CD4-positive, alpha-beta T cell treated with Interleukin-12 subunit alpha and Interleukin-12 subunit beta, for 1 hour (primary cell): ENCODE measurements at regions not wholly inside any gene's neighbourhood (a gene's known extent, or its start where the extent isn't known, plus 50 kb on each side); places are given as distances from the start of the nearest gene placed in this dataset.

Experiments used
- DNase-seq: peaks from one replicate; pipeline ENCODE4 v3.0.0-alpha.2; 2020

DNA sequence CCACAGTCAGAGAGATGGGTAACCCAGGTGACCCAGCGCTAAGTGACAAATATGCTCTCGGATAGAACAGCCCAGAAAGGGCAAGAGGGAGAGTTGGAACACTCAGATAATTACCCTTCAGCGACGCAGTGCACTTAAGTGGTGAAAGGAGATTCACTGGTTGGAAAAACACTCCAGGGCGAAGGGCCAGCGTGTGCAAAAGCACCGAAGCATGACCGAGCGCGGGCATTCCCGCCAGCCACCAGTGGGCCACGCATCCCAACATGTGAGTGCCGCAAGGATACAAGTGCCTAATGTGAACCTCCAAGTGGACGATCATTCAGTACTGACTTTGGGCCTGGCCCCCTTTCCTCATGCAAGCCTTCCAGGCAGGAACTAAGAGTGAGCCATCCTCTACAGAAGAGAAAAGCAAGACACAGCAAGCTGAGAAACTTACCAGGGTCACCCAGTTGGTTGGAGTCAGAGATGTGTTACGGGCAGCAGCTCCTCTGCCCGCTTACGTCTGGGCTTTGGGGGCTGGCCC, 258.4 kb downstream of the C16orf95 start:
- DNase-seq: no peak

DNA sequence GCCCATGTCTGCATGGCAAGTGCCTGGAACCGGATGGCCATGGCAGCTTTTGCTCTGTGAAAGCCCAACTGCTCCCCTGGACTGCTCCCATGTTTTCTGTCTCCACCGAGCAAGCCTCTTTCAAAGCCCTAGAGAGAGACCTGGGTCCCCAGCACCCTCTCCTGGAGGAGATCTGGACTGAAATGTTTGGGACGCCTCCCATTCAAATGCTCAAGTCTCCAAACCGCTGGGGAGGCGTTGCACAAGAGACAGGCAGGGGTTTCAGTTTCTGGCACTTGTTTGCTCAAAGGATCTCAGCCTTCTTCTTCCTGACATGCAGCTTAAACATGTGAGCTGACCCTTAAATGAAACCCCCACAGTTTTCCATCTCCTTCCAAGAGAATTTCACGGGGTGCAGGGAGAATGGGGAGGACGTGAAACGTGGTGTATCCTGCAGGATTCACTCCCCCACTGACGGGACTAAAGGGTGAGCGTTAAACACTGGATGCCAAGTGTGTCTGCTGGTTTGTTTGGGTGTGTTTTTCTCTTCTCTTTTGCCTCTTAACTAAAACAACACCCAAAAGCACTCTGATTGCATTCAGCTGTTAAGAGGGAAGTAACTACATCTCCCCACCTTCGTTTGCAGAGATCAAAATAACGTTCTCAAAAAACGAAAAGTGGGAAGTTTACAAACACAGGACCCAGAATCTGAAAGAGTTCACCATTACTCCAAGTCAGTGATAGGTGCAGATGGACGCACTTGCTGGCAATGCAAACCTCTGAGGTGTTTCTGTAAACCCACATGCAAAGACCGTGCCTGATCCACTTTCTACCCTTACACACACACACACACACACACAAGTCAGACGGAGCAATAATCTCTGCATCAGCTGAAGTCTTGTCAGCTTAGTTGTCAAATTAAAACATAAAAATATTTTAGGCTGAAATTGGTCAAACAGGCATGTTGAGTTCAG, 256.9 kb downstream of the C16orf95 start:
- no peak for DNase-seq

DNA sequence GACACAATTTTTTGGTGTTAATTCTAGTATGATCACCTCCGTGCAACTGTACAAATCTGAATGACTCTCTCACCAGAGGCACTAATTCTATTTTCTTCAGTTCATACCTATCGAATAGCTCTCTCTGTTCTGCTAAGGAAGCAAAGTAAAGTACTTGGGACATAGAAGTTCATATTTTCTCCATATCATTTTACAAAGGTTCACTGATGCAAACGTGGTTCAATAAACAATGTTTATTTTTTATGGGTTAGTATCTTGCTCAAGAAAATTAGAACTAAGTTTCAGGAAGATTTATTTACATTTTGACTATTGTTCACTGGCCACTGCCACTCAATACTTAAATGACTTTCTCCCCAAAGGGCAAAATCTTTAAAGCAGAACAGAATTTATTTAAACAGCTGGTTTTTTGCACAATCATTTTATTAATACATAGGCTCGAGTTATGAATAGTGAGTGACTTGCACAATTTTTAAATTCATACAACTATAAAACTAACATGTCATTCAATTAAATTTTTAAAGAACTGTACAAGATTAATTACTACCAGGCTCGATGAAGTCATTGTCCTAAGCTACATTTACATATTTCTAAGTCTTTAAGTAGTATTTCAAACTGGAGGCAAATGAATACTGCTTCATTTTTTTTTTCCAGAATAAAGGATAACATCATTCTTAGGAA, 255.8 kb downstream of the C16orf95 start:
- no peak for DNase-seq

DNA sequence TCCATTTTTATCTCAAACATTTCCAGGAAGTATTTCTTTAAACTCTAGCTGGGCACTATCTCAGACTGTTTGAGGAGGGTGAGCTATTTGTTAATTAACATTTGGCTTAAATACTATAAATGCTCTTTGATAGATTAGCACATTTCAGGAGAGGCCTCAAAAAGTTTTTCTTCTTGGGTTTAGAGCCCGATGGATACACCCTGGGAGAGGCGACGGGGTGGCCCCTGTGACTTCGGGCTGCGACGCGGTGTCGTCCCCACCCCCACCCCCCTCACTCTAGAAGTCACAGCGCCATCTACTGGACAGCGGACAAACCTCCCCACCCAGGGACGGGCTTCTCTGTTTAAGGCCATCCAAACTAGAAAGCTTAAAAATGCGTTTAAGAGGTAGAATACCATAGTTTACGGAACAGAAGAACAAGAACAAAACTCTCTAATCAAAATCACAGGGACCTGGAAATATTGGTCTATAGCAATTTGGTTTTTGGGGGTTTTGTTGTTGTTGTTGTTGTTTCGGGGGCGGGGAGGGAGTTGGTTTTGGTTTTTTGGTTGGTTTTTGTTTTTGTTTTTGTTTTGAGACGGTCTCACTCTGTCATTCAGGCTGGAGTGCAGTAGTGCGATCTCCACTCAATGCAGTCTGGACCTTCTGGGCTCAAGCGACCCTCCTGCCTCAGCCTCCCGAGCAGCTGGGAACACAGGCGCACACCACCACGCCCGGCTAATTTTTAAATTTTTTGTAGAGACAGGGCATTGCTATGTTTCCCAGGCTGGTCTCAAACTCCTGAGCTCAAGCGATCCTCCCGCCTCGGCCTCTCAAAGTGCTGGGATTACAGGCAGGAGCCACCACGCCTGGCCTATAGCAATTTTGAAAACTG, 254.4 kb downstream of the C16orf95 start:
- peak; percentile 32 for DNase-seq

DNA sequence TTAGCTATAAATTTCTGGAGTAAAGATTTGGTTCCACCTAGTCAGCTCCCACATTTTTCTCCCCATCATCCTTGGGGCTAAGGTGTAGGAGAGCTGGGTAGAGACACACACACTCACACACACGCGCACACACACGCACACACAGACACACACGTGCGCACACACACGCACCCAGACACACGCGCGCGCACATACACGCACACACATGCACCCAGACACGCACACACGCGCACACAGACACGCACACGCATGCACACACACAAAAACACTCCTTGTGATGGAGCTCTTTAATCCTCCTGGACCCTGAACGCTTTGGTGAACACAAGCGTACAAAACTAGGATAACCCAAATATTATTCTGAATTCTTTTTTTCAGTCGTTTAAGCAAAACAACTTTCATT, 253.6 kb downstream of the C16orf95 start:
- DNase-seq: no peak

DNA sequence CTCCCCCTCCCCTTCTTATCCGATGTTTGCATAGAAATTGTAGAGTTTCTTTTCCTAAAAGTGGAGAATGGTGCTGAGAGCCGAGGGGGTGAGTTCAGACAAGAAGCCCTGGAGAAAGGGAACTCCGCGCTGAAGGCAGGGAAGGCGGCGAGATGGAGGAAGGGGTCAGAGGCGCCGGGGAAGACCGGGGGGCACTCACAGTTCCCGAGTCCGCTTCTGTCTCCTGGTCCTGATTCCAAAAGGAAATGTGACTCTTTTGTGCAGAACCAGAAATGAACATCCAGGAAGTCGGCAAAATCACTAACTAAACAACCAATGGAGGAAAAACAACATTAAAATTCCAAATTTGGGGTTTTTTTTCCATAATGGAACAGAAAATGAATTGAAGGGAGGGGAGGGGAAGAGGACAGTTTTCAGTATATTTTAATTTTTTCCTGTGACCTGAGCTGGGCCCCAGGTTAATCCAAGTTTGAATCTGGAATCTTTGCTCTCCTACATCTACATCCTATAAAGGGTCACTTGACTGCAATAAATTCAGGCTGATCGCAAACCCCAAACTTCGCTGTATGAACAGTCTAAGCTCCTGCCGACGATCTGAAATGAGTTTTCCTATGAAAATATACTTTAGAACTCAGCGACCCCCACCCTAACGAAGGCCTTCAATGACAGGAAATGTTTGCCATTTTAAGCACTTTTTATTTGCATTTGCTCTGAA, 252.3 kb downstream of the C16orf95 start:
- no peak for DNase-seq

DNA sequence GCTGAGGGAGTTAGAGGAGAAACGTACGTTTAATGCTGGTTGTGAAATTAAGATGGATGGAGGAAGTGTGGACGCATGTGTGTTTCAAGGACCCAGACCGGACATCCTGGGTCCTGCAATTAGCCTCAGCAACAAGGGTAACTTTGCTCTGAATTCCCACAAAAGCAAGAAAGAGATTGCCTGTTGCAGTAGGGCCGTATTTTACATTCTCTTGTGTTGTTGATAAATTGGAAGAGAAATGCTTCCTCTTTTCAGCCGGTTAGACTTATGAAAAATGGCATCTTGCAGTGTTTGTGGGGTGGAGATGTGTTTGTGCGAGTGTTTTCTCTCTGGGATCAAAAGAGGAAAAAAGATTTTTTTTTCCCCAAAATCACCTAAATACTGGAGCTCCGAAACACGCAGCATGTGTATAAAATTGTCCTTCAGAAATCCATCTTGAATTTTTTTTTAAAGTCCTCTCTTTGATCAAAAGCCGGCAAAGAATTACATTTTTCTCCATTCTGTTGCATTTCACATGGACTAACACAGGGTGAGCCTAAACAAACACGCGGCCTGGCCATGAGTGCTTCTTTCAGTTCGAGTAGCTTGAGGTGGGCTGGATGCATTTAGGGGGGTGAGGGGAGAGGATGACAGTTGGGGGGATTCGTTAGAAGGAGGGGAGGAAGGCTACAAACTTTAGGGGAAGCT, 251.6 kb downstream of the C16orf95 start:
- no peak for DNase-seq

DNA sequence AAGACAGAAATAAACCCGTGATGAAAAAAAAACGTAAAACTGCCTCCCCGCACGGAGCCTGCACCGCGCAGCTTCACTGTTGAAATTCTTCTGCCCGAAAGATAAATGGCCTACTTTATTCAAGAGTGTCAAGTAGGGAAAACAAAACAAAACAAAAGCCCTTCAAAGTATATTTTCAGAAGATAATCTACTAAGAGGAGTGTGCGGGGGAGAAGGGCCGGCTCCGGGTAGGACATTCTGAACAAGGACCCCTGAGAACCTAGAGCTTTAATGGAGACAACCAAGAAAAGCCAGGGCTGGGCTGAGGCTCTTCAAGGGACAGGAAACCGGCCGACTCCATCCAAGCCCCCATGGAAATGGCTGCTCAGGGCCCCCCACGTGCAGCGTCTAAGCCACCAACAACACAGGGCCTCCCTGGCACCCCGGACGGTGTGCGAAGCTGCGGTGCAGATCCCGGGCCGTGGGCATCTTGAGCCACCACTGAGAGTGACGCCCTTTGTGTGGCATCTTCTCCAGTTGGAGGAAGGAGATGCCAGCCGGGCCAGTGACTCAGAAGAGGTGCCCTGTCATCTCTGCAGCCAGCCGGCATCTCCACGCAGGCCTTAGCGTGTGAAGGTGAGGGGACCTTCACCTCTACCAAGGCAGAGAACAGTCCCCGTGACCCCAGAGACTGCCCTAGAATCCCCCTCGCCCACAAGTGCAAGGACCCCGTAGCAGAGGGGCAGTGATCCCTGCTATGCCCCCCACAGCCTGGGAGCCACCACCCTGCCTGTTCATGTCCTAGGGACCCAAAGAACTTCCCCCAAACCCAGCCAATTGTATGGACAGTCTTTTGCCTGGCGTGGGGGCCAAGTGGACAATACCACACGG, 250.8 kb downstream of the C16orf95 start:
- no peak for DNase-seq

DNA sequence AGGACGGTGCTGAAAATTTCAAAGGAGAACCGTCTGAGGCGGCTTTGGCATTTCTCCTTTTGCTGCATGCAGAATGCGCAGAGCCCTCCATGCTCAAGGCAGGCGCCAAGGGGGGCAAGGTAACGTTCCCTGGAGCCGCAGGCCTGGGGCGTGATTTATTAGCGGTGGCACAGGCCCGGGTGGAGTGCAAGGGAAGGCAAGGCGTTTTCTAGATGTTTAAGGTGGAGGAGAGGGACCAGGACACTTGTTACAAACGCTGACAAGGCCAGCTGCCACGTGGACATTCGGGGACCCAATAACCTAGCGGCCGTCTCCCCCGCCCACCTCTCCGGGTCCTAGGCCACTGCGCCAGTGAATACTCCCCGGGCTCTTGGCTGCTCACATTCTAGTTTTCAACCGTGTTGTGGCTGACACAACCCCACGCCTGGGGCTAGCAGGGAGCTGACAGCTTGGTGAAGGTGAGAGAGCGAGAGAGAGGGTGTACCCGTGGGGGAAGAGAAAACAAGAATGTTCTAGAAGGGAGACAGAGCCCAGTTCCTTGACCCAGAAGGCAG, 250.1 kb downstream of the C16orf95 start:
- no peak for DNase-seq

DNA sequence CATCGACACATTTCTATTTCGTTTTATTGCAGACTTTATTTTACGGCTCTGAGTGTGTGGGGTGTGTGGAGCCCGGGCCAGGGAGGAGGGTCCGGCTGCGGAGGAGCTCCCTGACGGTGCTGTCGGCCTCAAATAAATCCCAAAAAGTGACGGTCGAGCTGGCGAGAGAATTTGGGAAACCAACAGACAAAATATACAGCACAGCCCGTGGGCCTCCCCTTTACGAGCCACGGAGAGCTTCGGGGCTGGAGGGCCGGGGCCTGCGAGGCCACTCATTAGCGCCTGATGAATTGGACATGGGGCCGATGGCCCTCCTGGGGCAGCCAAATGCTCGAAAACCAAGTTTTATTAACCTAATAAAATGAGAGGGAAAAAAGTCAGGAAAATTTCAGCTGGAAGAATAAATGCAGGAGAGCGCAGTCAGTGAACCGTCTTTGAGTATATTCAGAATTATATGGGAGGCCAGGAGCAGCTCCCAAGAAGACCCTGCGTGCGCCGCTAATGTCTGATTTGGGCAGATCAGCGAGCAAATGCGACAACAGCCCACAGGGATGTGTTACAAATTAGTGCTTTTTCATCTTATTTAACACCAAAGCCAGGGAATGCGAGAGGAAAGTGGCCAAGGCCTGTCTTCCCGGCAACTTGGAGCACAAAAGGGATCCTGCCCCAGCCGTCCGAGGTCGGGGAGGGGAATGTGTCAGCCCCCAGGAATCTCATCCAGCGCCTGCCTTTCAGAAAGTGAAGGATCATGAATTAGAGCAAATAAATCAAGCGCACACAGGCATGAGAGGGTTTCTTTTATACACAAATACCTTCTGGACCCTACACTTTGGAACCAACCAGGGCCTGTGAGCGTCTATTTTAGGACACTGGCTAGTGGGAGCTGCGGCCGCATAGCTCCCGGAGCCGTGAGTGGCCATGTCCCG, 249.1 kb downstream of the C16orf95 start:
- DNase-seq: no peak

DNA sequence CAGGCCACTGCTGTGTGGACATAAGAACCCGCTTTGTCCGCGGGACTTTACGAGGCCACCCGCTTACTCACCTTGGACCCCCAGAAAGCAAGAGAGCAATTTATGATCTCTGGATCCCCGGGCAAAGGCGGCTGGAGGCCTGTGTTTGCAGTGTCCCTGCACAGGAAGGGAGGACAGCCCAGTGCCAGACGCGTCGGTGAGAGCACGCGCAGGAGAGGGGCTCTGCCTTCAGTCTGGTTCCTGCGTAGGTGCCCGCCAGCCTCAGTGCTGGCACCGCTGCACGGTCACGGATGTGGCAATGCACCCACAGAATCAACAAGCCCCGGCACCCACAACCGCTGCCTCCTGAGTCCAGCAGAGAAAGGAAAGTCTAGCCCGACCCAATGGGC, 248.4 kb downstream of the C16orf95 start:
- no peak for DNase-seq

DNA sequence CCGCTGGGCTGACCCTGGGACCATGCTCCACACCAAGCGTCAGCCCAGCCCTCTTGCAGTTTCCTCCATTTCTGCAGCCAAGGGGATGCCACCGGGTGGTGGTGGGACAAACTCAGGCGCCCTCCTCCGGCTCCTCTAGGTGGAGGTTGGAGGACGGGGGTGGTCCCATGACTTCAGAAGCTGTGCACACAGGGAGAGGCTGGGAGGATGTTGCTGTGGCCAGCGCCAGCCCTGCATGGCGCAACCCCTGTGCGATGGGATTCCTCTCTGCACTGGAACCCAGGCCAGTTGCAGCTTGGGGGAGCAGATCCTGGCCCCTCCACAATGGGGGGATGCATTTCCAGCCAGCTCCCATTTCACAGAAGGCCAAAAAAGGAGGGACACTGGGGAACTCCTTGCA, 246.5 kb downstream of the C16orf95 start:
- DNase-seq: no peak

DNA sequence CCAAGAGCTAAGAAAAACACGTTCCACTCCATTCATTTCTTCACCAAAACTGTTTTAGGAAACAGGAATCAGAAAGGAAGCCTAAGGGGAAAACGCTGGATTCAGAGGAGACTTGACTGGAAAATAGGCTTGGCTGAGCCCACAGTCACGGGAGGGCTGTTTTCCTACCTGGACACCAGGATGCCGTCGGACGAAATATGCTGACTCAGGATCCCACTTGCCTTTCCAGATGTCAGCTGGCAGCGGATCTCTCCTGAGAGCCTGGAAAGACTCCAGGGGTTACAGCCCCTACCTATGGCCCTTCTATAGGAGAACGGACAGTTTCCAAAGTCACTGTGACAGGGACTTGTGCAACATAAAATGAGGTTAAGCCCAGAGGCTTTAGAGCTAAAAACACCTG, 245.1 kb downstream of the C16orf95 start:
- DNase-seq: no peak

DNA sequence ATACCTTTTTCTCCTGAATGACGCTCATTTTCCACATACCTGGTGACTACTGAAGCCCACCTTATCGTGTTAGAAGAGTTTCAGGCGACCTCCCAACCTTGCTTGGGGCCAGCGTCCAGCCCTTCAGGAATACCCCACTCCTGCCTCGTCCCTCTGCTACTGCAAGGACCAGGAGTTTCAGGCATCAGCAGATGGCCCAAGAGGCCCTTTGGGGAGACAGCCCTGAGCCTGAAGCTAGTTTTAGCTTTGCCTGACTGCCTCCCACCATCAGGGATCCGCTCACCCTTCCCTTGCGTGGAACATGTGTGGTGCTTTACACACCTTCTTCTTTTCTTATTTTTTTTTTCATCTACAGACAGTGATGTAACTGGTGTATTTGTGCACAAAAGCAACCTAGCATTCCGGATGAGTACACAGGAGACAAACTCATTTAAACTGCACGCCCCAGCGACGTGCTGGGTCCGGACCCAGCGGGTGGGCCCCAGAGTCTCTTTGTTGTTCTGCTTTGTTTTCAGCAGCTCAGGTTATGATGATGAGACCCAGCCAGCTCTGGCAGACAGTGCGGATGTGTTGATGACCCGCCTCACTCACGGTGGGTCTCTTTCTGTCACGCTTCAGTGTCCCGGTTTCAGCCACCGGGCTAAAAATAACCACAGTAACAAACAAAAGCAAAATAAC, 242.4 kb downstream of the C16orf95 start:
- no peak for DNase-seq

DNA sequence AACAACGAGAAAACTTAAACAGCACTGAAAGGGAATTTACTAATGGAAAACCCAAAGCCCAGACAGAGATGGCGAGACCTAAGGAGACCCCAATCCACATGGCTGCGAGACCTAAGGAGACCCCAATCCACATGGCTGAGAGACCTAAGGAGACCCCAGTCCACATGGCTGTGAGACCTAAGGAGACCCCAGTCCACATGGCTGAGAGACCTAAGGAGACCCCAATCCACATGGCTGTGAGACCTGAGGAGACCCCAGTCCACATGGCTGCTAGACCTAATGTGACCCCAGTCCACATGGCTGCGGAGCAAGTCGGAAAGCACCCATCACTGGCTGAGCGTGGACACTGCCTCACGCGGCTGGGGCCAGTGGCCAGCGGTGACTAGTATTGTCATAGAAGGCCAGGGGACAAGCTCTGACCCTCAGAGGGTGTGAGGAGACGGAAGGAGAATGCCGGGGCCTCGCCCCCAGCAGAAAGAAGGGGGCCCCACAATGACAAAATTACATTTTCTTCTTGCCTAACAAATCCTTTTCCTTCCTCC, 241.8 kb downstream of the C16orf95 start:
- DNase-seq: no peak

DNA sequence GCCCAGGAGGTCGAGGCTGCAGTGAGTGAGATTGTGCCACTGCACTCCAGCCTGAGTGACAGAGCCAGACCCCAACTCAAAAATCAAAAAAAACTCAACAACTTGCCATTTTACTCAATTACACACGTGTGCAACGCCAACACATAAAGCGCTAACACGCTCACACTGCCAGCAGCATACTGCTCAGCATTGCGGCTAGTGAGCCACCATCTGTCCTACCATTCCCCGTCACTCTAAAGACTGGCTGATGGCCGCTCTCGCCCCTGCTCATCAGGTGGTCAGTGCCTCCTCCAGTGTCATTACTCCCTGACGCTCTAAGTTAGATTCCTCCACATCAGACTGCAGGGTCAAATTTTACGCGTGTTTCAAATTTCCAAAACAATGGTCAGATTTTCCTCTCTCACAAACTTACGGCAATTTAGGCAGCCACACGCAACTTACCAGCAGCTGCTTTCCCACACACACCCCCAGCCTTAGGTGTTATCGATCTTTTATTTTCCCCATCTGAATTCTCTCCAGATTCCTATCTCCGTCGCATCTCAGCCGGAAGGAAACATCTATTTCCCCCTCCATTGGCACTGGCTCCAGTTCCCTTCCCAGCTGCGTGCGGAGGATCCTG, 240.8 kb downstream of the C16orf95 start:
- no peak for DNase-seq

DNA sequence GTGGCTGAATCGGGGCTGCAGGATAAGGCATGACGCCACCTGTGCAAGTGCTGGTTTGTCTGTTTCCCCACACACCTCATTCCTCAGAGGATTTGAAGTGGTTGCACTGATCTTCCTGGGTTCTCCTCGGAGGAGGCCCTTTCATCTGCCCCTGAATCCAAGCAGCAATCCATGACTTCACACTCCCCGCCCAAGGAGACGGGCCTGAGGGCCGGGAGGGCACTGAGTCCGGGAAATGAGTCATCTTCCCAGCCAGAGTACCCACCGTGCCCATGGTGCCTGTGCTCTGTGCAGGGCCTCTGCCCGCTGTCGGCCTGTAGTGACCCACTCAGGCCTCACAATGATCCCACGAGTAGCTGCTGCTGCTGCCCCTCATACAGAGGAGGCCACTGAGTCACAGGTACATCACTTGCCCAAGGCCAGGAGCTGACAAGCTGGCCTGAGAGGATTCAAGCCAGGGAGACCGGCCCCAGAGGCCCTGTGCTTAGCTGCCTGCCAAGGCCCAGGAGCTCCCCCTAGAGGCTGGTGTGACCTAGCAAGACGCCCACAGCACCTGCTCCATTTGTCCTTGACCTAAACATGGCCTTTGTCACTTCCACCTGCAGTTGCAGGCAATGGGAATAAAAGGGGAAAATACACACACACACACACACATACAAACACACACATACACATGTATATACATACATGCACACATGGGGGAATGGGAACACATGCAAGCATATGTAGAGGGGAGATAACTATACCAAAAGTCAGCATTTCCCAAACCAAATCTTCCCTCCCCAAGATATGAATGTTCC, 240.0 kb downstream of the C16orf95 start:
- DNase-seq: peak; percentile 17
